ENCODE measurements at regions not wholly inside any gene's neighbourhood (a gene's known extent, or its start where the extent isn't known, plus 50 kb on each side); places are given as distances from the start of the nearest gene placed in this dataset.
A peak's percentile ranks its signal among the peaks of the same experiment; 100 is the strongest.

DNA sequence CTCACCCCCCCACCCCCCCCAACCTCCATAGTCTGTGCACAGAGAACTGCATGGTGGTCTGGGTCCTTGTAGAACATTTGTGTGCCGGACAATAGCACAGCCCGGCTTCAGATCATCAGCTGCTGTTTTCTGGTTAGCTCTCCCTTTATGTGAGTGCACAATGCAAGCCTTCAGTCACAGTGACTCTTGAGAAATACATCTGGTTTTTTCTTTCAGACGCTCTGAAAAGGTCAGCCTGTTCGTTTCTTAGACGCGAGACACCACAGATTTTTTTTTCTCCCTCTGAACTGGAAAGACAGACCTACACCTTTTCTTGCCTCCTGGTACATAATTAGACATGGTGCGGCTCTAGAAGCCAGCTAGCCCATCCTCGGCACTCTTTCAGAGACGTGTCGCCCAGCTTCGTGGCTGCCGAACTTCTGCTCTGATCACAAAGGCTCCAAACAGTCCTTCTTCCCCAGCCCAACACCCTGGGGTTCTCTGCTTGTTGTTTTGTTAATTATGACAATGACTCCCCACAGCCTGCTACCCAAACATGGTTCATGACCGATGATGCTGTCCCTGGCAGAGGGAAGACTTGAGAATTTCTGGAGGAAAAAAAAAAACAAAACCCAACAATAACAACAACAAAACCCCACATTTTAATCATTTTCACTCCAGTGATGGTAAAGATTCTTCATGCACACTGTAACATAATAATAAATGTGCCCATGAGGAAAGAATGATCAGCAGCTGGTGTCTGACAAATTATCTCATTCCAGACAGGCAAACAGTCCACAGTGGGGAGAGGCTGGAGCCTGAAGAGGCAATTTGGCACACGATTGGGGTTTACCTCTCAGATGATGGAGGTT, 241.4 kb upstream of the ZNF462 start:
- DNase-seq: no peak

DNA sequence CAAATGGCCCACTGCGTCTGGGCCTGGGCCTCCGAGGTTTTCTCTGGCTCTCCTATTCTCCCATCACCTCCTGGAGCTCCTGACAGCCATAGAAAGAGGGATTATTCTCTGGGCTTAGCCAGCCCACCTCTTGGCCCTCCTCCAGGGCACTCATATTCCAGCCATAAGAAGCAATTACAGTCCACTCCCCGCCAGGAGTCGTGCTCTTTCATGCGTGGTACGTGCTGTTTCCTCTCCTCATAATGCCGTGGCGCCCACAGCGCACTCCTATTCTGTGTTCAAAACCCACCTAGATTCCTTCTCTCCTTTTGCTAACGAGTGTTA, 240.8 kb upstream of the ZNF462 start:
- no peak for DNase-seq

DNA sequence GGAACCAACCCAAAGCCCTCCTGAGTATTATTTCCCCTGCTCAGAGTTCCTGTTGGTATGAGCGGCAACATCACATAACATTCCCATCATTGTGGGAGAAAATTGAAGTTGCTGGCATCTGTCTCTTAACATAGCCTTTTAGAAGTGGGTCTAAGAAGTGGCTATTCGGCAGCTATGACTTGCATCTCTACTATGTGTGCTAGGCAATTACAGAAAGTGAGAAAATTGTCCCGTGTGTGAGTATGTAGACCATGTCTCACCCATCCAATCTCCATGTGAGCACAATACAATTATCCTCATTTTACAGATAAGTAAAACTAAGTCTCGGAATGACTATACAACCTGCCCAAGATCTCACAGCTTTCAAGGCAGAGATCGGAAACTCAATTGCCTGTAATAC, 239.4 kb upstream of the ZNF462 start:
- DNase-seq: no peak

DNA sequence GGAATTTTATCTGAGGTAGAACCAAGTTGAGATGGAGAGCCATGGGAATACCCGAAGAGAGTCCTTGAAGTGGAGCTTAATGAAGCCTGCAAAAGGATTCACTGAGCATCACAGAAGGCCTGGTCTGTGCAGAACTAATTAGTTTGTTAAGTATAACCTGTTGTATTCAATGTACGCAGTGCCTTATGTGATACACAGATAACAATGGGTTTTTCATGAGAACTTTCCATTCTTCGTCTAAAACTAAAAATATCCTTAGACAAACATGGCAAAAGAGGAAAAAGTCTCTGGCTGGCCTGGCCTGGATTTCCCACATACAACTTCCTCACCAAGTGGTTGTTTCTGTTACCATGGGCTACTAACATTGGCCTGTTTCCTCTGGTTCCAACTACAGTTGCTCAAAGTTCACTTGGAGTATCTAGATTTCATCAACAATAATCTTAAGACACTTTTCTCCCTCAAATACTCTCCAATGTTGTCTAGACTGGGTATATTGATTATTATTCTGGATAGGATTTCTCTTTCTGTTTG, 237.6 kb upstream of the ZNF462 start:
- no peak for DNase-seq

DNA sequence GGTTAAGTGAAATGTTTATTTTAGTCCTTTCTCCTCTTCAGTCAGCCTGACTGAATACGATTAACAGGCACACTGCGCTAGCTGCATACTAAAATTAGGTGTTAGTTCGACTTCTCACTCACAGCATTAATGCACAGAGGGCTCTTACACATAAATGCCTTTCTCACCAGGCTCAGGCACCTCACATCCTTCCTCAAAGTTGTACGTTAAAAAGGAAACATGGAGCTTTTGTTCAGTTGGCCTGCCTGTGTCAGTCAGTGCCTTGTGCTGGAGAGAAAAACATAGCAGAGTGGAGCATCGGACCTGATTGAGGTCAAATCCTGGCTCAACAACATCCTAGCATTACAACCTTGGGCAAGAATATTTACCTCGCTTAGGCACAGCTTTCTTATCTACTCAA, 236.0 kb upstream of the ZNF462 start:
- DNase-seq: no peak

DNA sequence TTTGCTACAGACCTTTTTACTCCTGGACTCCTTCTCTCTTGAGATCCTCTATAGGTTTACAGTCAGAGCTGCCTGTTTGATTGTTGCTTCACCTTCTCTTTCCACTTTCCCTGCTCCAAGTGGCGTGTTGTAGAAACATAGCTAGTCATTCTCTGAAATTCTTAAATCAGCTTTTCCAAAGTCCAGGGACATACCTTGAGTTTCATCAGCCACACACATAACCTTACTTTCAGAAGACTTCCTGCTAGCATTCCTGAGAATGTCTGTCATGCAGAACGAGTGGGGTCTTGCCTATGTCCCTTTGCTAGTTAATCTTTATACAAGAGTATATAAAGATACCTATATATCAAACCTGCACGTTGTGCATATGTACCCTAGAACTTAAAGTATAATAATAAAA, 230.3 kb upstream of the ZNF462 start:
- peak; percentile 4 for DNase-seq

DNA sequence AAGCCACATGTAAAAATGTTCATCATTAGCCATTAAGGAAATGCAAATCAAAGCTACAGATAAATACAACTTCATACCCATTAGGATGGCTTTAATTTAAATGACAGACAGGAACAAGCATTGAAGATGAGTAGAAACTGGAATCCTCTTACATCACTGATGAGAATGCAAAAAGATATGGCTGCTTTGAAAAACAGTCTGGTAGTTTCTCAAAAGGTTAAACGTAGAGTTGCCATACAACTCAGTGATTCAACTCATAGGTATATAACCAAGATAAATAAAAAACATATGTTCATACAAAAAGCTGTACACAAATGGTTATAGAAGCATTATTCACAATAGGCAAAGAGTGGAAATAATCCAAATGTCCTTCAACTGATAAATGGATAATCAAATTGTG, 228.8 kb upstream of the ZNF462 start:
- DNase-seq: no peak

DNA sequence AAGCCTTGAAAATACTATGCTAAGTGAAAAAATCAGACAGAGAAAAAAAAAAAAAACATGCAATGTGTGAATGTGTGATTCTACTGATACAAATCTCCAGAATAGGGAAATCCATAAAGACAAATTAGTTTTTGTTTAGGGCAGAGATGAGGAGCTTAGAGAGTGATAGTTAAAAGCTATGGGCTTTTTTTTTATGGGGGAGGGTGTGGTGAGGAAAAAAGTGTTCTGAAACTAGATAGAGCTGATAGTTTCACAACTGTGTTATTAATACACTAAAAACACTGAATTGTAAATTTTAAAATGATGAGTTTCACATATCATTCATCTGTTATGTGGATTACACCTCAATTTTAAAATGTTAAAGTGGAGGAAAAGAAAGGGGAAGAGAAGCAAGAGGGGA, 228.3 kb upstream of the ZNF462 start:
- no peak for DNase-seq

DNA sequence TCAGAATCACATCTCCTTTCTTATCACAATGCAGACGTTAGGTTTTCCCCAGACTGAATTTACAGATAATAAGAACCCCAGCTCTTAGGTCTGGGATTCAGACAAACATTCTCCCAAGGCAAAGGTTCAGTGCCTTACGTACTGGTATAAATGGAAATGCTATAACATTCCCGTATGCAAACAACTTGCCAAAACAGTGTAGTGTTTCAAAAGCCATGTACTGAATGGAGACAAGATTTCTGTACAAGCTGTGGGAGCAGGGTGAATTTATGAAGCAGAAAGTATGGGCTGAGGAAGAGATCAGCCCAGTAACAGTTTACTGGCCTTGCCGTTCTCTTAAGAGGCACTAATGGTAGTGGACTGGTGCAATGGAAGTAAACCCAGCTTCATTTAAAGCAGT, 225.5 kb upstream of the ZNF462 start:
- DNase-seq: no peak

DNA sequence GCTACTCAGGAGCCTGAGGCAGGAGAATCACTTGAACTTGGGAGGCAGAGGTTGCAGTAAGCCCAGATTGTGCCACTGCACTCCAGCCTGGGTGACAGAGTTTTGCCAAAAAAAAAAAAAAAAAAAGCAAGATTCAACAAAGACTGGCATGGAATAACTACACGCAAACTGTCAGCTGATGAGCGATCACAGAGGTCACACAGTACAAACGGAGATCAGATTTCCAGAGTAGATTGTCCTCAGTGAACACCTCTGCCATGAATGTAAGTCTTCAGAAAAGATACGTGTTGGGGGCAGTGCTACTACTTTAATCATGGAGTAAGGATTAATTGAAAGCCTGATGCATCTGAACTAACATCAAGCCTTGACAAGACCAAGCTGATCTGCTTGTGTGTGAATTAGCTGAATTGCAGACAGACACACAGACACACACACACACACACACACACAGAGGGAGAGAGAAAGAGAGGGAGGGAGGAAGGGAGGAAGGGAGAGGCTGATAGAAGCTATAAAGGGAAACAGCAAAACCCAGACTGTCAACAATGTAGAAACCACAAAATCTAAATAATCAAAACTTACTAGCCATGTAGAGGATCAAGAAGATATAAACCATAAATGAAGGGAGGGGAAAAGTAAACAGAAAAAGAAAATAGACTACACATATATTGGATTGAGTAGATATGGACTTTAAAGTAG, 222.9 kb upstream of the ZNF462 start:
- DNase-seq: no peak

DNA sequence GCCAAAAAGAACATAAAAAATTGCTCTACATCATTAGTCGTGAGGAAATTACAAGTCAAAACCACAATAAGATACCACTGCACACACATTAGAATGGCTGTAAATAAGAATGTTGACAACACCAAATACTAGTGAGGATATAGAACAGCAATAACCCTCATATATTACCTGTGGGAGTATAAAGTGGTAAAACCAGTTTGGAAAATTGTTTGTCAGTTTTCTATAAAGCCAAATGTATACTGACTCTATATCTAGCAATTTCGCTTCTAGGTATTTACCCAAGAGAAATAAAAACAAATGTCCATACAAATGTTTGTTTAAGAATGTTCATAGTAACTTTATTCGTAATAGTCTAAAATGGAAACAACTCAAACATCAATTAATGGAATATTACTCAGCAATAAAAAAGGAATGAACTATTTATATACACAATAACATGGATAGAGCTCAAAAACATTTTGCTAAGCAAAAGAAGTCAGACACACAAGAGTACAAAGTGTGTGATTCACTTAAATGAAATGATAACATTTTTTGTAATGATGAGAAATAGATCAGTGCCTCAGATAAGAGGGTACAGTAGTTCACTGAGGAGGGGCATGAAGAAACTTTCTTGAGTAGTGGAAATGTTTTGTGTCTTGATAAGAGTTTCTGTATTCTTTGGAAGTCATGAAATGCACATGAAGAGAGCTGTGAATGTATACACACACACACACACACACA, 219.6 kb upstream of the ZNF462 start:
- DNase-seq: no peak

DNA sequence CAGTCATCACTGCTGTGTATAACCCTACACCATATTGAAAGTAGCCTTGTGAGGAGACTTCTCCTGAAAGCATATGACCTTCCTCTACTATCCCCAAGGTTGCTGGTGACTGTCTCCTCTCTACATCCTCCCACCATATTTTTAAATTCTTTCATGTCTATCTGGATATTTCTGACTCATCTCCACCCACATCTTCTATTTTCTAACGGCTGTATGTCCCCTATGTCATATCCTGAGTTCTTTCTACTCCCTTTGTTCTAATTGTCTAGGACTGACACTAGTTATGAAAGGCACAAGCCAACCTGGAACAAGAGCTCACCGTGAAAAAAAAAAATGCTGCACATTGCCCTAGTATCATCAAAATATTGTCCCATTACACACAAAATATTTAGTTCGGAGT, 218.3 kb upstream of the ZNF462 start:
- DNase-seq: no peak

DNA sequence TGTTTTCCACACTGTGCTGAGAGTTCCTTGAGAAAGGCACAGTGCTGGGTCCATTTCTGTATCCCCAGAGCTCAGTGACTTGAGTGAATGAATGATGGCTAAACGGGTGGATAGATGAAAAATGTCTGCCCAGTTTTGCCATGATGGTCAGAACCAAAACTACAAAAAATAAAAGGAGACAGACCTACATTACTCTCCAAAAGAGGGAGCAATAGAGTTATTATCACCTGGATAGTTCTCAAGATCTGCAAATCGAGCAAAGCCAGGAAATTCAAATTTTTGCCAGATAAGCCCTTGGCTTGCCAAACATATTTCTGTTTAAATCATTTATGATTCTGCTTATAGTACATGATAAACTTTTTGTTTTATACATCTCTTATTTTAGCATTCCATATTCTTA, 214.2 kb upstream of the ZNF462 start:
- peak; percentile 47 for DNase-seq

DNA sequence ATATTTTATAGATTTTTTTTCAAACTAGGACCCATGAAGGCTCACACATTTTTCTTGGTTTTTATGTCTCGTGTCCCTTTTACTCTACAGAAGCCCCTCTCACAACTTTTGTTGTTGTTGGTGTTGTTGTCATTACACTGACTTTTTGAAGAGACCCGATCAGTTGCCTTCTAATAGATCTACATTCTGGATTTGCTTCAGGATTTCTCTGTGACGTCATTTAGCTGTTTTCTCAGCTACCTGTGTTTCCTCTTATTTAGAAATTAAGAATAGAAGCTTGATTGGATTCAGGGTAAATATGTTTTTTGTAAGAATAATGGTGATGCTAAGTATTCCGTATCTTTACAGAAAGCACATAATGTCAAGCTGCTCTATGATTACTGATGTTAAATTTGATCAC, 213.3 kb upstream of the ZNF462 start:
- DNase-seq: no peak

DNA sequence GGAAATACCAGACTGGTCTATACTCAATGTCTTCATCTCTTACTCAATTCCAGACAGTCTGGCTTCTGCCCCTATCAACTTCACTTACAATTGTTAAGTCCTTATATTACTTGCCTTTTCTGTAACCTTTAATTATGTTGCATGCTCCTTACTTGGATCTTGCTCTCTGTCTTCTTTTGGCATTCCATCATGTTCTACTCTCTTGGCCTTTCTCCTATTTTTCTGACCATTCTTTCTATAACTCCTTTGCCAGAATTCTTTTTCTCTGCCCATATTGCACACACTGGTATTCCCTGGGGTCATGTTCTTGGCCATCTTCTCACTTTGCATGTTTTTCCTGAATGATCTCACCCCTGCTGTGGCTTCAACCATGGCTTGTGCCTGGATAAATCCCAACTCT, 209.8 kb upstream of the ZNF462 start:
- DNase-seq: no peak

DNA sequence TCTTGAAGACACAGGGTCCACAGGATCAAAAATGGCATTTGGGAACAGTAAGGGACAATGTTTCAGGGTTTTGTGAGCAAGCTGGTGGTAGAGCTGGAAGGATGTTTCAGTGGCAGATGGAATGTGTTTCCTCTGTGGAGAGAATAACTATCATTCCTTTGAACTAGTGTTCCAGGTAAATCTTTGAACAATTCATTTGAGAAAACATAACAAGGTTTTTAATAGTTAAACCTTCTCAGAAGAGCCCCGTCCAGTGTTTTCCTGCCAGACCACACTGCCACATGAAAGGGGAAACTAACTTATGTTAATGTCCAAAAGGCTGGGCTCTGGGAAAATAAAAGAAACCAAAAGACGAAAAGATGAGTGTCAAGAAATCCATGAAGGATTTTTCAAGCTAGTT, 207.0 kb upstream of the ZNF462 start:
- peak; percentile 87 for DNase-seq

DNA sequence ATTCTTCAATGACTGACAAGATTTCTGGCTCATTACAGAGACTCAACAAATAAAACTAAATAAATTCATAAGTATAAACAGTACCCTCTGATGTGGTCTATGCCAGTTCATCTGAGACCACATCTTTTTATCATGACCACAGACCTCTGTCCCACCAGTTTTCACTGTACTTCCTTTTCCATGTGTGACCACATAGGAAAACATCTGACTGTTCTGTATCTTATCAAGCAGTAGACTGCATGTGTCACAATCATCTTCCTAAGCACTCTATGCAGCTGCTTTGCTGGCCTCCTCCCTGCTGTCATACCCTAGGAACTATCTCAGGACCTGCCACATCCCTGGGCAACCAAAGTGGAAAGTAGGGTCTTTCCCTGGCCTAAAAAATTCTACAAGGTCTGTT, 205.0 kb upstream of the ZNF462 start:
- DNase-seq: no peak

DNA sequence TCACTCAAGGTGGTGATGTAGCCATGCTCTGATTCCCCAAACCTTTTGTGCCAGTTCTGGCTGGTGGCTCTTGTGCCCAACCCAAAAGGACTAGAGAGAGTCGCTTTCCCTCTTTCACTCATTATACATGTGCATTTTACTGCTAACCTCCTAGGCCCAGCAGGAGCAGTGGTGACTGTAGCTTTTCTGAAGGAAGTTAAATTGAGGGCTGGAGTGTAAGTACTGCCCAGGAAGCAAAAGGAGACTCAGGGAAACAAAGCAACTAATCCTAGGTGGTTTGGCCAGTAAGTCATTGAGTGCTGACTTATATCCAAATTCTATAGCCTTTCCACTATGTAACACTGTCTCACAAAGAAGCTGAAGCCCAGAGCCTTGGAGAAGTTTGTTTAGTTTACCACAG, 194.4 kb upstream of the ZNF462 start:
- DNase-seq: no peak

DNA sequence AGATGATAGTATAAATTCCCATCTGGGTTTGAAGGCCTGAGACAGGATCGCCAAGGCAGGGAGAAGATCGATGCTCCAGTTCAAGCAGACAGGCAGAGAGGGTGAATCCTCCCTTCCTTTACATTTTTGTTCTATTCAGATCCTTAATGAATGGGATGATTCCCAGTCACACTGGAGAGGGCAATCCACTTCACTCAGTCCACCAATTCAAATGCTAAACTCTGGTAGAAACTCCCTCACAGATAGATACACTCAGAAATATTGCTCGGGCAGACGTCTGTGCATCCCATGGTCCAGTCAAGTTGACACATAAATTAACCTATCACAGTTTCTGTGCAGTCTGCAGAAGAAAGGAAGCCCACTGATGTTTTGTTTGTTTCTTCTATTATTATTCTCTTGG, 193.1 kb upstream of the ZNF462 start:
- DNase-seq: no peak

DNA sequence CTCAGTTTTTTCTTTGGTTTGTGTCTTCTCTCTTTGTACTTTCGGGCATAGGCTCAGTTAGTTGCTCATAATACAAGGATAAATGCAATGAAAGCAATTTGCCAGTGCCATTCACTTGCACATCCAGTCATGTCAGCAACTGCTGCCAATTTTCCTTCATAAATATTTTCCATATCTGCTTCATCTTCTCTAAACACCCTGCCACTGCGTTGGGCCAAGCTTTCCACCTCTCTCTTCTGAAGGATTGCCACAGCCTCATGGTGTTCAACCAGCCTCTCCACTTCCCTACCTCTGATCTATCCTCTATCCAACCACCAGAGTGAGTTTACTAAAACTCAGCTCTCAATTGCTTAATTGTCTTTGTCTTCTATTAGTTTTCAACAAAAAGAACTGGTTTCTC, 192.5 kb upstream of the ZNF462 start:
- DNase-seq: no peak

DNA sequence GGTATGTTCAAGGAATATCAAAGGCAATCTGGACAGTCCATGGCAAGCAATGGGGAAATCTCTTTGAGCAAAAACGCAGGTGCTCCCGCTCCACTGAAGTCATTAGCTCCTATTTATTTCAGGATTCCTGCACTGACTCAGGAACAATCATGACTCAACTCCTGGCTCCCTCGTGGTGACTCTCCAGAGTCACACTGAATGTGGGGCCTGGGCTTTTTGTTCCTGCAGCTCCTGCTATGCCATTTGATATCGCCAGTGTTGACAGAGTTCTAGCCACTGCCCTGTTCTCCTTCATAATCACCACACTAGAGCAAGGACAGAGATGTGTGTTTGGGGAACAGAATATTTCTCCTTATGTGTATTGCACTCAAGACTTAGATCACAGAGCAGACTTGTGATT, 187.2 kb upstream of the ZNF462 start:
- no peak for DNase-seq

DNA sequence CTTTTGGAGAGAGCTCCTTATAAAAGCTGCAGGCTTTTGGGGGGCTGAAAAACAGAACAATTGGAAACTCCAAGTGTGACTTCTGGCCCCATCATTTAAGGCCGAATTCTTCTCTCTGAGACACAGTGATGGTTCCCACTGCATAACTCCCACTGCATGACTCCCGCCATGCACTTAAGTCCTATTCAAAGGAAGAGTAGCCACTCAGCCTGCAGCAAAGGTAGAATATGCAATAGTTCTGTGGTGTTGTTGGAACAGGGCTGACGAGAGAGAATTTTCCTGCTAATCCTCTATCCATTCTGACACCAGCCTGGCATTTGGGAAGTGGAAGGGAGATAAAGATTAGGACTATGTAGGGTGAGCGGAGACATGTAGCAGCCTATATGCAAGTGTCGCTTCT, 185.6 kb upstream of the ZNF462 start:
- no peak for DNase-seq

DNA sequence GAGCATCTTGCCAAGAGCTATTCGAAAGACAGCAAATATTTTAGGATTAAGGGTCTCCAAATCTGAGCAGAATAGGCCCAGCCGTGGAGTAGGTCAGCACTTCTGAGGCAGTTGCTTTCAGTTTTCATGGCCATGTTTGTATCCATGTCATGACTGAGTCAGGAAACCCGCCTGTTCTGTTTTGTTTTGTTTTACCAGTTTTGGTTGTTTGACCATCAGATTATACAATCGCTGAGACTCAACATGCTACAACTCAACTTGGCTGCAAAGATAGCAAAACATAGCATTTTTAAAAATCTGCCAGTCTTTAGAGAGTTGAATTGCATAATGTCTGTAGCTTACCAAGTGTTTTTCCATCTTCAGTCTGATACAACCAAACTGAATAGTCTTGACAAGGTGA, 185.1 kb upstream of the ZNF462 start:
- no peak for DNase-seq

DNA sequence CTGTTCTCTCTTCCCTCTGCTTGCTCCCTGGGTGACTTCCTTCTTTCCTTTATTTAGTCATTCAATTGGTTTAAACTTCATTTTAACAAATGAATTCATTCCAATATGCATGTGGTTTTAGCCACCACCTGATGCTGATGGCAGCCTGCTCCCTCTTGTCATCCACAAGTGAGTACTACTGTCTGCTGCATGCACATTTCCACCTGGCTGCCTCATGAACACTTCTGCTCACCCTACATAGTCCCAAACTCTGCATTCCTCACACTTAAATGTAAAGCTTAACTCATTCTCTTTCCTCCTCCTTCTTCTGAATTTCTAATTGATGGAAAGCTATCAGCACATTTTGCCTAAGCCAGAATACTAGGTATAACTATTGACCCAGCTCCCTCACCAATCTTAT, 184.7 kb upstream of the ZNF462 start:
- DNase-seq: no peak

Data from kidney glomerular epithelial cell (primary cell).